Gastroesophageal sphincter (tissue), 4 donors: ENCODE measurements at regions not wholly inside any gene's neighbourhood (a gene's known extent, or its start where the extent isn't known, plus 50 kb on each side); places are given as distances from the start of the nearest gene placed in this dataset.
A peak's percentile ranks its signal among the peaks of the same experiment; 100 is the strongest.
"Not testable (repeated sequence)": the region's sequence is repeated elsewhere in the genome, so short reads cannot be mapped to it uniquely, and the experiment has no call there.

Experiments
- ATAC-seq: fragments of 150-250 bp; one replicate; pipeline ENCODE4 v1.9.1; 2016; ENCODE audit warnings: mild to moderate bottlenecking, moderate library complexity
- H3K27ac ChIP-seq, 4 donors: fragments of 200-600 bp; sonication (generic) in 3 of 4; 1 replicate in 3 of 4; 2 replicates in 1 of 4; pipeline ENCODE4 v1.5.1; 2016 to 2019
- H3K27me3 ChIP-seq: fragments of 200-600 bp; sonication (generic); one replicate; pipeline ENCODE4 v1.5.1; 2019
- H3K36me3 ChIP-seq, 2 donors: fragments of 200-600 bp; sonication (generic); one replicate each; pipeline ENCODE4 v1.5.1; 2019; ENCODE audit warnings: control low read depth in 1 of 2
- H3K4me1 ChIP-seq, 3 donors: fragments of 200-600 bp; sonication (generic); 1 replicate in 2 of 3; 2 replicates in 1 of 3; pipeline ENCODE4 v1.5.1; 2016 to 2019; ENCODE audit warnings: control low read depth in 2 of 3
- H3K4me3 ChIP-seq, 2 donors: fragments of 200-600 bp; sonication (generic); one replicate each; pipeline ENCODE4 v1.5.1; 2019; ENCODE audit warnings: mild to moderate bottlenecking in 1 of 2, moderate library complexity in 1 of 2
- H3K9me3 ChIP-seq, 3 donors: fragments of 200-600 bp; sonication (generic); one replicate each; pipeline ENCODE4 v1.5.1; 2017 to 2019; ENCODE audit warnings: control low read depth in 2 of 3
- CTCF ChIP-seq, 4 experiments: fragments of 200-600 bp in 2 of 4; fragments of 450-650 bp in 2 of 4; sonication (generic) in 1 of 4; IDR thresholded peaks; one replicate each; pipeline ENCODE4 v1.5.1; 2017 to 2019; ENCODE audit warnings: antibody characterized with exemption in 4 of 4, mild to moderate bottlenecking in 2 of 4, moderate library complexity in 2 of 4
- EP300 ChIP-seq: sonication (generic); formaldehyde crosslinking; IDR thresholded peaks from one replicate; pipeline ENCODE4 v1.6.1; 2017; ENCODE audit warnings: antibody characterized with exemption, mild to moderate bottlenecking
- POLR2A ChIP-seq, 2 donors: fragments of 450-650 bp; IDR thresholded peaks; one replicate each; pipeline ENCODE4 v1.6.1; 2017; ENCODE audit warnings: antibody characterized with exemption in 2 of 2, mild to moderate bottlenecking in 2 of 2, moderate library complexity in 1 of 2
- POLR2AphosphoS5 ChIP-seq: sonication (generic); formaldehyde crosslinking; IDR thresholded peaks from one replicate; pipeline ENCODE4 v1.6.1; 2017; ENCODE audit warnings: antibody characterized with exemption
- WGBS, 2 donors: methylation state at CpG; one replicate each; pipeline ENCODE4 v1.1.5; 2018; ENCODE audit warnings: low coverage in 1 of 2; 5-methylcytosine and 5-hydroxymethylcytosine counted together

- ATAC-seq: no peak
- Histone ChIP-seq H3K36me3 (no peaks in the 10 kb centered on the region), H3K9me3 (no peaks in the 10 kb centered on the region), H3K4me3 (no peak overlapping the region), H3K4me1 (peaks cover 0 to 11% (median 0%) of the 10 kb centered on the region in 3 donors), H3K27ac (no peak overlapping the region), H3K27me3 (no peaks in the 10 kb centered on the region)
- 100% methylated on average over 3 of the region's 5 CpGs; no CpG with 5 or more reads in 1 of the 2 donors for WGBS, 2 donors
- no peak for TF ChIP-seq CTCF (IDR thresholded peaks at IDR 0.05)
- TF ChIP-seq POLR2AphosphoS5: no peak
- no peak for TF ChIP-seq POLR2A (IDR thresholded peaks at IDR 0.05)
- no peak for TF ChIP-seq EP300
These were observed 140.7 kb upstream of the THUMPD2 start for GRCh38 chr2:39919511-39920306.

GRCh38 chr2:39918886-39919285 is 139.8 kb upstream of the THUMPD2 start:
- Histone ChIP-seq H3K36me3 (no peaks in the 10 kb centered on the region), H3K27ac (no peak overlapping the region), H3K4me3 (no peak overlapping the region), H3K4me1 (peaks cover 0 to 14% (median 0%) of the 10 kb centered on the region in 3 donors), H3K9me3 (no peaks in the 10 kb centered on the region), H3K27me3 (no peaks in the 10 kb centered on the region)
- TF ChIP-seq POLR2AphosphoS5: no peak
- TF ChIP-seq POLR2A (IDR thresholded peaks at IDR 0.05): no peak
- TF ChIP-seq EP300: no peak
- TF ChIP-seq CTCF (IDR thresholded peaks at IDR 0.05): no peak
- no peak for ATAC-seq

GRCh38 chr2:39917371-39917770 is 138.3 kb upstream of the THUMPD2 start:
- not testable (repeated sequence) for H3K36me3 ChIP-seq, H3K9me3 ChIP-seq, H3K27ac ChIP-seq, H3K4me3 ChIP-seq, H3K27me3 ChIP-seq, ATAC-seq
- H3K4me1 ChIP-seq: peaks cover 0 to 16% (median 0%) of the 10 kb centered on the region in 3 donors
- WGBS, 2 donors: 86 to 100% methylated on average over 1 of the region's 1 CpG

GRCh38 chr2:39914949-39915348 is 135.9 kb upstream of the THUMPD2 start:
- Histone ChIP-seq H3K4me1 (peaks cover 0 to 10% (median 0%) of the 10 kb centered on the region in 3 donors), H3K36me3 (no peaks in the 10 kb centered on the region), H3K27ac (no peak overlapping the region), H3K27me3 (no peaks in the 10 kb centered on the region), H3K9me3 (no peaks in the 10 kb centered on the region), H3K4me3 (no peak overlapping the region)
- ATAC-seq: no peak
- no peak for TF ChIP-seq POLR2AphosphoS5
- no peak for TF ChIP-seq CTCF (IDR thresholded peaks at IDR 0.05)
- WGBS, 2 donors: 97 to 100% methylated on average over 1 to 2 of the region's 2 CpGs

GRCh38 chr2:39913648-39914461 is 134.8 kb upstream of the THUMPD2 start:
- Histone ChIP-seq H3K4me1 (peaks cover 0 to 10% (median 0%) of the 10 kb centered on the region in 3 donors), H3K27me3 (no peaks in the 10 kb centered on the region), H3K9me3 (no peaks in the 10 kb centered on the region), H3K4me3 (no peak overlapping the region), H3K36me3 (no peaks in the 10 kb centered on the region), H3K27ac (no peak overlapping the region)
- TF ChIP-seq CTCF (IDR thresholded peaks at IDR 0.05) (peak; percentile 47 to 86 (median 80)), POLR2A (IDR thresholded peaks at IDR 0.05) (no peak)
- 24 to 25% methylated on average over 4 to 5 of the region's 5 CpGs for WGBS, 2 donors
- peak; percentile 67 for ATAC-seq
